HG02852 (cell line): ENCODE measurements at regions not wholly inside any gene's neighbourhood (a gene's known extent, or its start where the extent isn't known, plus 50 kb on each side); places are given as distances from the start of the nearest gene placed in this dataset.
A peak's percentile ranks its signal among the peaks of the same experiment; 100 is the strongest.
"Not testable (repeated sequence)": the region's sequence is repeated elsewhere in the genome, so short reads cannot be mapped to it uniquely, and the experiment has no call there.

Experiments
- ATAC-seq: cut with Tn5 transposase; IDR thresholded peaks from one replicate; pipeline ENCODE4 v1.9.1; 2021; ENCODE audit warnings: mild to moderate bottlenecking, moderate library complexity; ENCODE audit not compliant: unreplicated experiment

GRCh38 chr13:22855926-22856325 is 324.9 kb upstream of the SGCG start:
- ATAC-seq, result no peak

- ATAC-seq, result not testable (repeated sequence)
These were observed 321.8 kb upstream of the SGCG start for GRCh38 chr13:22858980-22859379.

- ATAC-seq, result not testable (repeated sequence)
These were observed 321.4 kb upstream of the SGCG start for GRCh38 chr13:22859411-22859810.

GRCh38 chr13:22861958-22862466 is 318.8 kb upstream of the SGCG start:
- ATAC-seq, result no peak

- ATAC-seq, result no peak
These were observed 318.3 kb upstream of the SGCG start for GRCh38 chr13:22862478-22862877.

GRCh38 chr13:22866221-22866620 is 314.6 kb upstream of the SGCG start:
- no peak for ATAC-seq

GRCh38 chr13:22871231-22871630 is 309.5 kb upstream of the SGCG start:
- no peak for ATAC-seq

- ATAC-seq, result no peak
These were observed 305.9 kb upstream of the SGCG start for GRCh38 chr13:22874839-22875238.

- no peak for ATAC-seq
These were observed 303.4 kb upstream of the SGCG start for GRCh38 chr13:22877421-22877820.

GRCh38 chr13:22880741-22881720 is 299.7 kb upstream of the SGCG start:
- no peak for ATAC-seq

GRCh38 chr13:22881721-22882608 is 298.8 kb upstream of the SGCG start:
- ATAC-seq, result not testable (repeated sequence)

GRCh38 chr13:22883262-22883840 is 297.4 kb upstream of the SGCG start:
- ATAC-seq, result peak; percentile 60

- ATAC-seq, result no peak
These were observed 296.8 kb upstream of the SGCG start for GRCh38 chr13:22883956-22884355.

- ATAC-seq, result not testable (repeated sequence)
These were observed 294.7 kb upstream of the SGCG start for GRCh38 chr13:22886061-22886460.

- ATAC-seq, result not testable (repeated sequence)
These were observed 291.4 kb upstream of the SGCG start for GRCh38 chr13:22889376-22889775.

GRCh38 chr13:22893204-22893603 is 287.6 kb upstream of the SGCG start:
- no peak for ATAC-seq

- no peak for ATAC-seq
These were observed 287.0 kb upstream of the SGCG start for GRCh38 chr13:22893777-22894176.

- no peak for ATAC-seq
These were observed 283.0 kb upstream of the SGCG start for GRCh38 chr13:22897571-22898314.

GRCh38 chr13:22900416-22900951 is 280.3 kb upstream of the SGCG start:
- ATAC-seq, result not testable (repeated sequence)

- no peak for ATAC-seq
These were observed 277.5 kb upstream of the SGCG start for GRCh38 chr13:22903301-22903700.
